ENCODE measurements at regions not wholly inside any gene's neighbourhood (a gene's known extent, or its start where the extent isn't known, plus 50 kb on each side); places are given as distances from the start of the nearest gene placed in this dataset.

DNA sequence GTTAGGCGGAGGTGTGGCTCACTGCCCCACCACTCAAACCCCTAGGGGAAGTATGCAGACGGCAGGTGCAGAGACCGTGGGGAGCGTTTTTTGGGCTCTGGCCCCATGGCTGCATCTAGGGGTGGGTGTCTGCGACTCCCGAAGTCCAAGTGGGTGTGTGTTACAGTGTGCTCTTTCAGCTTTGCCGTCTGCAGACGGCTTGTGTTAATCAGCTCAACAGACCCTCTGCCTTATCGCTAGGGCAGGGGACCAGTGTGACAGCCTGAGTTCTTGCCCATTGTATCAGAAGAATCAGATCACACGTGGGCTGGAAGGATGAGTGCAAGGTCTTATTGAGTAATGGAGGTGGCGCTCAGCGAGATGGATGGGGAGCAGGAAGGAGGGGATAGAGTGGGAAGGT is 162.8 kb downstream of the ENC1 start (continued):
- TF ChIP-seq, protein P1, sequence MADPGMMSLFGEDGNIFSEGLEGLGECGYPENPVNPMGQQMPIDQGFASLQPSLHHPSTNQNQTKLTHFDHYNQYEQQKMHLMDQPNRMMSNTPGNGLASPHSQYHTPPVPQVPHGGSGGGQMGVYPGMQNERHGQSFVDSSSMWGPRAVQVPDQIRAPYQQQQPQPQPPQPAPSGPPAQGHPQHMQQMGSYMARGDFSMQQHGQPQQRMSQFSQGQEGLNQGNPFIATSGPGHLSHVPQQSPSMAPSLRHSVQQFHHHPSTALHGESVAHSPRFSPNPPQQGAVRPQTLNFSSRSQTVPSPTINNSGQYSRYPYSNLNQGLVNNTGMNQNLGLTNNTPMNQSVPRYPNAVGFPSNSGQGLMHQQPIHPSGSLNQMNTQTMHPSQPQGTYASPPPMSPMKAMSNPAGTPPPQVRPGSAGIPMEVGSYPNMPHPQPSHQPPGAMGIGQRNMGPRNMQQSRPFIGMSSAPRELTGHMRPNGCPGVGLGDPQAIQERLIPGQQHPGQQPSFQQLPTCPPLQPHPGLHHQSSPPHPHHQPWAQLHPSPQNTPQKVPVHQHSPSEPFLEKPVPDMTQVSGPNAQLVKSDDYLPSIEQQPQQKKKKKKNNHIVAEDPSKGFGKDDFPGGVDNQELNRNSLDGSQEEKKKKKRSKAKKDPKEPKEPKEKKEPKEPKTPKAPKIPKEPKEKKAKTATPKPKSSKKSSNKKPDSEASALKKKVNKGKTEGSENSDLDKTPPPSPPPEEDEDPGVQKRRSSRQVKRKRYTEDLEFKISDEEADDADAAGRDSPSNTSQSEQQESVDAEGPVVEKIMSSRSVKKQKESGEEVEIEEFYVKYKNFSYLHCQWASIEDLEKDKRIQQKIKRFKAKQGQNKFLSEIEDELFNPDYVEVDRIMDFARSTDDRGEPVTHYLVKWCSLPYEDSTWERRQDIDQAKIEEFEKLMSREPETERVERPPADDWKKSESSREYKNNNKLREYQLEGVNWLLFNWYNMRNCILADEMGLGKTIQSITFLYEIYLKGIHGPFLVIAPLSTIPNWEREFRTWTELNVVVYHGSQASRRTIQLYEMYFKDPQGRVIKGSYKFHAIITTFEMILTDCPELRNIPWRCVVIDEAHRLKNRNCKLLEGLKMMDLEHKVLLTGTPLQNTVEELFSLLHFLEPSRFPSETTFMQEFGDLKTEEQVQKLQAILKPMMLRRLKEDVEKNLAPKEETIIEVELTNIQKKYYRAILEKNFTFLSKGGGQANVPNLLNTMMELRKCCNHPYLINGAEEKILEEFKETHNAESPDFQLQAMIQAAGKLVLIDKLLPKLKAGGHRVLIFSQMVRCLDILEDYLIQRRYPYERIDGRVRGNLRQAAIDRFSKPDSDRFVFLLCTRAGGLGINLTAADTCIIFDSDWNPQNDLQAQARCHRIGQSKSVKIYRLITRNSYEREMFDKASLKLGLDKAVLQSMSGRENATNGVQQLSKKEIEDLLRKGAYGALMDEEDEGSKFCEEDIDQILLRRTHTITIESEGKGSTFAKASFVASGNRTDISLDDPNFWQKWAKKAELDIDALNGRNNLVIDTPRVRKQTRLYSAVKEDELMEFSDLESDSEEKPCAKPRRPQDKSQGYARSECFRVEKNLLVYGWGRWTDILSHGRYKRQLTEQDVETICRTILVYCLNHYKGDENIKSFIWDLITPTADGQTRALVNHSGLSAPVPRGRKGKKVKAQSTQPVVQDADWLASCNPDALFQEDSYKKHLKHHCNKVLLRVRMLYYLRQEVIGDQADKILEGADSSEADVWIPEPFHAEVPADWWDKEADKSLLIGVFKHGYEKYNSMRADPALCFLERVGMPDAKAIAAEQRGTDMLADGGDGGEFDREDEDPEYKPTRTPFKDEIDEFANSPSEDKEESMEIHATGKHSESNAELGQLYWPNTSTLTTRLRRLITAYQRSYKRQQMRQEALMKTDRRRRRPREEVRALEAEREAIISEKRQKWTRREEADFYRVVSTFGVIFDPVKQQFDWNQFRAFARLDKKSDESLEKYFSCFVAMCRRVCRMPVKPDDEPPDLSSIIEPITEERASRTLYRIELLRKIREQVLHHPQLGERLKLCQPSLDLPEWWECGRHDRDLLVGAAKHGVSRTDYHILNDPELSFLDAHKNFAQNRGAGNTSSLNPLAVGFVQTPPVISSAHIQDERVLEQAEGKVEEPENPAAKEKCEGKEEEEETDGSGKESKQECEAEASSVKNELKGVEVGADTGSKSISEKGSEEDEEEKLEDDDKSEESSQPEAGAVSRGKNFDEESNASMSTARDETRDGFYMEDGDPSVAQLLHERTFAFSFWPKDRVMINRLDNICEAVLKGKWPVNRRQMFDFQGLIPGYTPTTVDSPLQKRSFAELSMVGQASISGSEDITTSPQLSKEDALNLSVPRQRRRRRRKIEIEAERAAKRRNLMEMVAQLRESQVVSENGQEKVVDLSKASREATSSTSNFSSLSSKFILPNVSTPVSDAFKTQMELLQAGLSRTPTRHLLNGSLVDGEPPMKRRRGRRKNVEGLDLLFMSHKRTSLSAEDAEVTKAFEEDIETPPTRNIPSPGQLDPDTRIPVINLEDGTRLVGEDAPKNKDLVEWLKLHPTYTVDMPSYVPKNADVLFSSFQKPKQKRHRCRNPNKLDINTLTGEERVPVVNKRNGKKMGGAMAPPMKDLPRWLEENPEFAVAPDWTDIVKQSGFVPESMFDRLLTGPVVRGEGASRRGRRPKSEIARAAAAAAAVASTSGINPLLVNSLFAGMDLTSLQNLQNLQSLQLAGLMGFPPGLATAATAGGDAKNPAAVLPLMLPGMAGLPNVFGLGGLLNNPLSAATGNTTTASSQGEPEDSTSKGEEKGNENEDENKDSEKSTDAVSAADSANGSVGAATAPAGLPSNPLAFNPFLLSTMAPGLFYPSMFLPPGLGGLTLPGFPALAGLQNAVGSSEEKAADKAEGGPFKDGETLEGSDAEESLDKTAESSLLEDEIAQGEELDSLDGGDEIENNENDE (IDR thresholded peaks at IDR 0.05; ENCODE audit: insufficient replicate concordance, low read length), result no peak
- TF ChIP-seq POU5F1 (IDR thresholded peaks at IDR 0.05; ENCODE audit: low read depth, low read length), result no peak
- TF ChIP-seq CHD1 (IDR thresholded peaks at IDR 0.05; ENCODE audit: low read depth, low read length), result no peak
- TF ChIP-seq SIX5 (IDR thresholded peaks at IDR 0.05; ENCODE audit: low read depth, low read length), result no peak
- no peak for TF ChIP-seq SIRT6 (IDR thresholded peaks at IDR 0.05; ENCODE audit: low read length)
- TF ChIP-seq TEAD4 (IDR thresholded peaks at IDR 0.05; ENCODE audit: low read depth, low read length), result no peak
- no peak for TF ChIP-seq TBP (IDR thresholded peaks at IDR 0.05; ENCODE audit: low read depth, low read length)
- no peak for TF ChIP-seq TAF1 (IDR thresholded peaks at IDR 0.05; ENCODE audit: low read depth, low read length)
- TF ChIP-seq, protein P2, sequence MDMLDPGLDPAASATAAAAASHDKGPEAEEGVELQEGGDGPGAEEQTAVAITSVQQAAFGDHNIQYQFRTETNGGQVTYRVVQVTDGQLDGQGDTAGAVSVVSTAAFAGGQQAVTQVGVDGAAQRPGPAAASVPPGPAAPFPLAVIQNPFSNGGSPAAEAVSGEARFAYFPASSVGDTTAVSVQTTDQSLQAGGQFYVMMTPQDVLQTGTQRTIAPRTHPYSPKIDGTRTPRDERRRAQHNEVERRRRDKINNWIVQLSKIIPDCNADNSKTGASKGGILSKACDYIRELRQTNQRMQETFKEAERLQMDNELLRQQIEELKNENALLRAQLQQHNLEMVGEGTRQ (IDR thresholded peaks at IDR 0.05; ENCODE audit: low read length), result no peak
- TF ChIP-seq ZNF274 (IDR thresholded peaks at IDR 0.05; ENCODE audit: borderline replicate concordance, extremely low read depth, low read length), result no peak
- no peak for TF ChIP-seq EP300 (IDR thresholded peaks at IDR 0.05; ENCODE audit: borderline replicate concordance in 1 of 2, low read depth in 2 of 2, low read length in 2 of 2)
- TF ChIP-seq MAFK (IDR thresholded peaks at IDR 0.05; ENCODE audit: low read depth, low read length), result no peak
